ENCODE measurements at regions not wholly inside any gene's neighbourhood (a gene's known extent, or its start where the extent isn't known, plus 50 kb on each side); places are given as distances from the start of the nearest gene placed in this dataset.

DNA sequence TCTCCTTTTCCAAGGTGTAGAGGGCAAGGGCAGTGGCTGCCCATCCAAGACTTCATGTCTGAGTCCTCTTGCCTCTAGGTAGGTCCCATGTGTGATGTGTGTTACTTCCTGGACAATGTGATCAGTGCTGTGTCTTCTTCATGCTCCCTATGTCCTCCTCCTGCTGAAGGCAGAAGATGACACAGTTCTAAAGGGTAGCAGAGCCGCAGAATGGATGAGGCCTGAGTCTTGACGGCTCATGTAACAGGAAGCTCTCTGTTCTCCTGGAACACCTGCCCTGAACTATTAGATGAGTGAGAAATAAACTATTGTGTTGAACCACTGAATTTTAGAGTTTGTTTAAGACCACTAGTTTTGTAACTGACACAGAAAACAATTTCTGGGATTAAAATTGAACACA is 165.9 kb downstream of the NDFIP2 start:
- H3K27ac Mint-ChIP-seq = no peak overlapping the region

More for the DNA sequence above, 165.9 kb downstream of the NDFIP2 start:
- H3K9me3 Mint-ChIP-seq = no peaks in the 10 kb centered on the region
- no peak overlapping the region for H2AFZ ChIP-seq
- no peak overlapping the region for H3K4me2 ChIP-seq
- no peaks in the 10 kb centered on the region for H3K79me2 ChIP-seq (replicated peaks; ENCODE audit: insufficient read depth)
- H4K20me1 ChIP-seq (replicated peaks; ENCODE audit: insufficient read depth) = no peaks in the 10 kb centered on the region
- H3K4me1 Mint-ChIP-seq = peaks cover 3% of the 10 kb centered on the region; the same call in 1 of the 3 replicates
- TF ChIP-seq JUNB (IDR thresholded peaks at IDR 0.05; ENCODE audit: unreplicated experiment) (no peak), EZH2 (IDR thresholded peaks at IDR 0.05; ENCODE audit: low read depth, unreplicated experiment) (no peak), ZNF331 (CRISPR knock-in tag; IDR thresholded peaks at IDR 0.05; ENCODE audit: low read depth) (no peak), POLR2AphosphoS5 (IDR thresholded peaks at IDR 0.05; ENCODE audit: low read depth) (no peak), STAT1 (IDR thresholded peaks at IDR 0.05; ENCODE audit: unreplicated experiment) (no peak), CREB1 (CRISPR knock-in tag; IDR thresholded peaks at IDR 0.05; ENCODE audit: low read depth) (no peak), ZNF114 (CRISPR knock-in tag; IDR thresholded peaks at IDR 0.05) (no peak), EZH2phosphoT487 (IDR thresholded peaks at IDR 0.05; ENCODE audit: unreplicated experiment) (no peak), NANOG (IDR thresholded peaks at IDR 0.05; ENCODE audit: borderline replicate concordance) (no peak)
- TF ChIP-seq, protein P1, sequence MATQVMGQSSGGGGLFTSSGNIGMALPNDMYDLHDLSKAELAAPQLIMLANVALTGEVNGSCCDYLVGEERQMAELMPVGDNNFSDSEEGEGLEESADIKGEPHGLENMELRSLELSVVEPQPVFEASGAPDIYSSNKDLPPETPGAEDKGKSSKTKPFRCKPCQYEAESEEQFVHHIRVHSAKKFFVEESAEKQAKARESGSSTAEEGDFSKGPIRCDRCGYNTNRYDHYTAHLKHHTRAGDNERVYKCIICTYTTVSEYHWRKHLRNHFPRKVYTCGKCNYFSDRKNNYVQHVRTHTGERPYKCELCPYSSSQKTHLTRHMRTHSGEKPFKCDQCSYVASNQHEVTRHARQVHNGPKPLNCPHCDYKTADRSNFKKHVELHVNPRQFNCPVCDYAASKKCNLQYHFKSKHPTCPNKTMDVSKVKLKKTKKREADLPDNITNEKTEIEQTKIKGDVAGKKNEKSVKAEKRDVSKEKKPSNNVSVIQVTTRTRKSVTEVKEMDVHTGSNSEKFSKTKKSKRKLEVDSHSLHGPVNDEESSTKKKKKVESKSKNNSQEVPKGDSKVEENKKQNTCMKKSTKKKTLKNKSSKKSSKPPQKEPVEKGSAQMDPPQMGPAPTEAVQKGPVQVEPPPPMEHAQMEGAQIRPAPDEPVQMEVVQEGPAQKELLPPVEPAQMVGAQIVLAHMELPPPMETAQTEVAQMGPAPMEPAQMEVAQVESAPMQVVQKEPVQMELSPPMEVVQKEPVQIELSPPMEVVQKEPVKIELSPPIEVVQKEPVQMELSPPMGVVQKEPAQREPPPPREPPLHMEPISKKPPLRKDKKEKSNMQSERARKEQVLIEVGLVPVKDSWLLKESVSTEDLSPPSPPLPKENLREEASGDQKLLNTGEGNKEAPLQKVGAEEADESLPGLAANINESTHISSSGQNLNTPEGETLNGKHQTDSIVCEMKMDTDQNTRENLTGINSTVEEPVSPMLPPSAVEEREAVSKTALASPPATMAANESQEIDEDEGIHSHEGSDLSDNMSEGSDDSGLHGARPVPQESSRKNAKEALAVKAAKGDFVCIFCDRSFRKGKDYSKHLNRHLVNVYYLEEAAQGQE (IDR thresholded peaks at IDR 0.05; ENCODE audit: unreplicated experiment) = no peak
- TF ChIP-seq, protein P2, sequence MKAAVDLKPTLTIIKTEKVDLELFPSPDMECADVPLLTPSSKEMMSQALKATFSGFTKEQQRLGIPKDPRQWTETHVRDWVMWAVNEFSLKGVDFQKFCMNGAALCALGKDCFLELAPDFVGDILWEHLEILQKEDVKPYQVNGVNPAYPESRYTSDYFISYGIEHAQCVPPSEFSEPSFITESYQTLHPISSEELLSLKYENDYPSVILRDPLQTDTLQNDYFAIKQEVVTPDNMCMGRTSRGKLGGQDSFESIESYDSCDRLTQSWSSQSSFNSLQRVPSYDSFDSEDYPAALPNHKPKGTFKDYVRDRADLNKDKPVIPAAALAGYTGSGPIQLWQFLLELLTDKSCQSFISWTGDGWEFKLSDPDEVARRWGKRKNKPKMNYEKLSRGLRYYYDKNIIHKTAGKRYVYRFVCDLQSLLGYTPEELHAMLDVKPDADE (IDR thresholded peaks at IDR 0.05) = no peak
- TF ChIP-seq, protein P3, sequence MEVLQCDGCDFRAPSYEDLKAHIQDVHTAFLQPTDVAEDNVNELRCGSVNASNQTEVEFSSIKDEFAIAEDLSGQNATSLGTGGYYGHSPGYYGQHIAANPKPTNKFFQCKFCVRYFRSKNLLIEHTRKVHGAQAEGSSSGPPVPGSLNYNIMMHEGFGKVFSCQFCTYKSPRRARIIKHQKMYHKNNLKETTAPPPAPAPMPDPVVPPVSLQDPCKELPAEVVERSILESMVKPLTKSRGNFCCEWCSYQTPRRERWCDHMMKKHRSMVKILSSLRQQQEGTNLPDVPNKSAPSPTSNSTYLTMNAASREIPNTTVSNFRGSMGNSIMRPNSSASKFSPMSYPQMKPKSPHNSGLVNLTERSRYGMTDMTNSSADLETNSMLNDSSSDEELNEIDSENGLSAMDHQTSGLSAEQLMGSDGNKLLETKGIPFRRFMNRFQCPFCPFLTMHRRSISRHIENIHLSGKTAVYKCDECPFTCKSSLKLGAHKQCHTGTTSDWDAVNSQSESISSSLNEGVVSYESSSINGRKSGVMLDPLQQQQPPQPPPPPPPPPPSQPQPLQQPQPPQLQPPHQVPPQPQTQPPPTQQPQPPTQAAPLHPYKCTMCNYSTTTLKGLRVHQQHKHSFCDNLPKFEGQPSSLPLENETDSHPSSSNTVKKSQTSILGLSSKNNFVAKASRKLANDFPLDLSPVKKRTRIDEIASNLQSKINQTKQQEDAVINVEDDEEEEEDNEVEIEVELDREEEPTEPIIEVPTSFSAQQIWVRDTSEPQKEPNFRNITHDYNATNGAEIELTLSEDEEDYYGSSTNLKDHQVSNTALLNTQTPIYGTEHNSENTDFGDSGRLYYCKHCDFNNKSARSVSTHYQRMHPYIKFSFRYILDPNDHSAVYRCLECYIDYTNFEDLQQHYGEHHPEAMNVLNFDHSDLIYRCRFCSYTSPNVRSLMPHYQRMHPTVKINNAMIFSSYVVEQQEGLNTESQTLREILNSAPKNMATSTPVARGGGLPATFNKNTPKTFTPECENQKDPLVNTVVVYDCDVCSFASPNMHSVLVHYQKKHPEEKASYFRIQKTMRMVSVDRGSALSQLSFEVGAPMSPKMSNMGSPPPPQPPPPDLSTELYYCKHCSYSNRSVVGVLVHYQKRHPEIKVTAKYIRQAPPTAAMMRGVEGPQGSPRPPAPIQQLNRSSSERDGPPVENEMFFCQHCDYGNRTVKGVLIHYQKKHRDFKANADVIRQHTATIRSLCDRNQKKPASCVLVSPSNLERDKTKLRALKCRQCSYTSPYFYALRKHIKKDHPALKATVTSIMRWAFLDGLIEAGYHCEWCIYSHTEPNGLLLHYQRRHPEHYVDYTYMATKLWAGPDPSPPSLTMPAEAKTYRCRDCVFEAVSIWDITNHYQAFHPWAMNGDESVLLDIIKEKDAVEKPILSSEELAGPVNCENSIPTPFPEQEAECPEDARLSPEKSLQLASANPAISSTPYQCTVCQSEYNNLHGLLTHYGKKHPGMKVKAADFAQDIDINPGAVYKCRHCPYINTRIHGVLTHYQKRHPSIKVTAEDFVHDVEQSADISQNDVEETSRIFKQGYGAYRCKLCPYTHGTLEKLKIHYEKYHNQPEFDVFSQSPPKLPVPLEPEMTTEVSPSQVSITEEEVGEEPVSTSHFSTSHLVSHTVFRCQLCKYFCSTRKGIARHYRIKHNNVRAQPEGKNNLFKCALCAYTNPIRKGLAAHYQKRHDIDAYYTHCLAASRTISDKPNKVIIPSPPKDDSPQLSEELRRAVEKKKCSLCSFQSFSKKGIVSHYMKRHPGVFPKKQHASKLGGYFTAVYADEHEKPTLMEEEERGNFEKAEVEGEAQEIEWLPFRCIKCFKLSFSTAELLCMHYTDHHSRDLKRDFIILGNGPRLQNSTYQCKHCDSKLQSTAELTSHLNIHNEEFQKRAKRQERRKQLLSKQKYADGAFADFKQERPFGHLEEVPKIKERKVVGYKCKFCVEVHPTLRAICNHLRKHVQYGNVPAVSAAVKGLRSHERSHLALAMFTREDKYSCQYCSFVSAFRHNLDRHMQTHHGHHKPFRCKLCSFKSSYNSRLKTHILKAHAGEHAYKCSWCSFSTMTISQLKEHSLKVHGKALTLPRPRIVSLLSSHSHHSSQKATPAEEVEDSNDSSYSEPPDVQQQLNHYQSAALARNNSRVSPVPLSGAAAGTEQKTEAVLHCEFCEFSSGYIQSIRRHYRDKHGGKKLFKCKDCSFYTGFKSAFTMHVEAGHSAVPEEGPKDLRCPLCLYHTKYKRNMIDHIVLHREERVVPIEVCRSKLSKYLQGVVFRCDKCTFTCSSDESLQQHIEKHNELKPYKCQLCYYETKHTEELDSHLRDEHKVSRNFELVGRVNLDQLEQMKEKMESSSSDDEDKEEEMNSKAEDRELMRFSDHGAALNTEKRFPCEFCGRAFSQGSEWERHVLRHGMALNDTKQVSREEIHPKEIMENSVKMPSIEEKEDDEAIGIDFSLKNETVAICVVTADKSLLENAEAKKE (CRISPR knock-in tag; IDR thresholded peaks at IDR 0.05) = no peak
- TF ChIP-seq, protein P4, sequence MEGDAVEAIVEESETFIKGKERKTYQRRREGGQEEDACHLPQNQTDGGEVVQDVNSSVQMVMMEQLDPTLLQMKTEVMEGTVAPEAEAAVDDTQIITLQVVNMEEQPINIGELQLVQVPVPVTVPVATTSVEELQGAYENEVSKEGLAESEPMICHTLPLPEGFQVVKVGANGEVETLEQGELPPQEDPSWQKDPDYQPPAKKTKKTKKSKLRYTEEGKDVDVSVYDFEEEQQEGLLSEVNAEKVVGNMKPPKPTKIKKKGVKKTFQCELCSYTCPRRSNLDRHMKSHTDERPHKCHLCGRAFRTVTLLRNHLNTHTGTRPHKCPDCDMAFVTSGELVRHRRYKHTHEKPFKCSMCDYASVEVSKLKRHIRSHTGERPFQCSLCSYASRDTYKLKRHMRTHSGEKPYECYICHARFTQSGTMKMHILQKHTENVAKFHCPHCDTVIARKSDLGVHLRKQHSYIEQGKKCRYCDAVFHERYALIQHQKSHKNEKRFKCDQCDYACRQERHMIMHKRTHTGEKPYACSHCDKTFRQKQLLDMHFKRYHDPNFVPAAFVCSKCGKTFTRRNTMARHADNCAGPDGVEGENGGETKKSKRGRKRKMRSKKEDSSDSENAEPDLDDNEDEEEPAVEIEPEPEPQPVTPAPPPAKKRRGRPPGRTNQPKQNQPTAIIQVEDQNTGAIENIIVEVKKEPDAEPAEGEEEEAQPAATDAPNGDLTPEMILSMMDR (conservative IDR thresholded peaks at IDR 0.05; ENCODE audit: low read depth in 2 of 2) = no peak
- H3K4me1 ChIP-seq (ENCODE audit: insufficient read depth) = no peaks in the 10 kb centered on the region
- no peaks in the 10 kb centered on the region for H3F3A ChIP-seq (replicated peaks; ENCODE audit: low read depth)
- no peaks in the 10 kb centered on the region for H3K36me3 Mint-ChIP-seq (ENCODE audit: low read depth)
- H3K4me3 ChIP-seq = no peak overlapping the region
- H3K9me2 ChIP-seq (ENCODE audit: insufficient read depth) = no peaks in the 10 kb centered on the region
- DNase-seq (ENCODE audit: low spot score) = no peak
- H3K27me3 ChIP-seq (ENCODE audit: insufficient read depth) = no peaks in the 10 kb centered on the region
- no peak overlapping the region for H3K4me3 Mint-ChIP-seq
- no peak for ATAC-seq
- no peak overlapping the region for H3K27ac ChIP-seq (ENCODE audit: low read depth)
- no peaks in the 10 kb centered on the region for H3K27me3 Mint-ChIP-seq (ENCODE audit: insufficient read depth, low read depth, poor library complexity)
- no peaks in the 10 kb centered on the region for H3K36me3 ChIP-seq (ENCODE audit: insufficient read depth)

Data from GM23338 (cell line).